ENCODE measurements at regions not wholly inside any gene's neighbourhood (a gene's known extent, or its start where the extent isn't known, plus 50 kb on each side); places are given as distances from the start of the nearest gene placed in this dataset.
A peak's percentile ranks its signal among the peaks of the same experiment; 100 is the strongest.
"Not testable (repeated sequence)": the region's sequence is repeated elsewhere in the genome, so short reads cannot be mapped to it uniquely, and the experiment has no call there.

- ATAC-seq (no peak), DNase-seq (no peak)
Measured at GRCh38 chr7:110281362-110281761, 809.6 kb upstream of the LRRN3 start.

GRCh38 chr7:110283056-110283455 lies 807.9 kb upstream of the LRRN3 start:
- DNase-seq (no peak), ATAC-seq (no peak)

- no peak for DNase-seq
- no peak for ATAC-seq
Measured at GRCh38 chr7:110291430-110291829, 799.5 kb upstream of the LRRN3 start.

GRCh38 chr7:110296321-110296720 lies 794.6 kb upstream of the LRRN3 start:
- ATAC-seq (no peak), DNase-seq (no peak)

- DNase-seq, result no peak
- ATAC-seq, result no peak
Measured at GRCh38 chr7:110307776-110308175, 783.2 kb upstream of the LRRN3 start.

- DNase-seq (no peak), ATAC-seq (no peak)
Measured at GRCh38 chr7:110308791-110309190, 782.1 kb upstream of the LRRN3 start.

- no peak for ATAC-seq
- DNase-seq, result no peak
Measured at GRCh38 chr7:110309941-110310340, 781.0 kb upstream of the LRRN3 start.

- no peak for DNase-seq
- no peak for ATAC-seq
Measured at GRCh38 chr7:110311556-110311955, 779.4 kb upstream of the LRRN3 start.

GRCh38 chr7:110317541-110318265 lies 773.2 kb upstream of the LRRN3 start:
- DNase-seq (no peak), ATAC-seq (peak; percentile 23)

- not testable (repeated sequence) for ATAC-seq, DNase-seq
Measured at GRCh38 chr7:110320285-110320684, 770.6 kb upstream of the LRRN3 start.

GRCh38 chr7:110322796-110323195 lies 768.1 kb upstream of the LRRN3 start:
- ATAC-seq, result no peak
- DNase-seq, result no peak

- DNase-seq (no peak), ATAC-seq (no peak)
Measured at GRCh38 chr7:110326966-110327365, 764.0 kb upstream of the LRRN3 start.

- no peak for ATAC-seq
- no peak for DNase-seq
Measured at GRCh38 chr7:110336423-110336822, 754.5 kb upstream of the LRRN3 start.

- ATAC-seq, result no peak
Measured at GRCh38 chr7:110337646-110338045, 753.3 kb upstream of the LRRN3 start.

GRCh38 chr7:110347081-110347480 lies 743.8 kb upstream of the LRRN3 start:
- DNase-seq (no peak), ATAC-seq (no peak)

More at GRCh38 chr7:110337646-110338045, 753.3 kb upstream of the LRRN3 start:
- DNase-seq, result no peak

GRCh38 chr7:110356438-110356837 lies 734.5 kb upstream of the LRRN3 start:
- ATAC-seq, result no peak
- no peak for DNase-seq

GRCh38 chr7:110358028-110358427 lies 732.9 kb upstream of the LRRN3 start:
- ATAC-seq, result no peak
- no peak for DNase-seq

- DNase-seq, result no peak
- no peak for ATAC-seq
Measured at GRCh38 chr7:110371709-110372108, 719.2 kb upstream of the LRRN3 start.

GRCh38 chr7:110372685-110373084 lies 718.2 kb upstream of the LRRN3 start:
- ATAC-seq (no peak), DNase-seq (no peak)

- no peak for ATAC-seq
- DNase-seq, result no peak
Measured at GRCh38 chr7:110373416-110373815, 717.5 kb upstream of the LRRN3 start.

GRCh38 chr7:110373859-110374258 lies 717.1 kb upstream of the LRRN3 start:
- no peak for DNase-seq
- no peak for ATAC-seq

GRCh38 chr7:110375068-110375467 lies 715.9 kb upstream of the LRRN3 start:
- DNase-seq (no peak), ATAC-seq (no peak)

GRCh38 chr7:110382736-110383135 lies 708.2 kb upstream of the LRRN3 start:
- DNase-seq (no peak), ATAC-seq (no peak)

- no peak for ATAC-seq
- DNase-seq, result no peak
Measured at GRCh38 chr7:110386006-110386405, 704.9 kb upstream of the LRRN3 start.

GRCh38 chr7:110386913-110387312 lies 704.0 kb upstream of the LRRN3 start:
- DNase-seq, result no peak
- no peak for ATAC-seq

Measured in stimulated activated naive CD8-positive, alpha-beta T cell treated with anti-CD3 and anti-CD28 coated beads, Interleukin-15, Interleukin-2, amounts not matched to agents 100 U/mL and 50 U/mL, for 24 hours (primary cell).